ENCODE measurements at regions not wholly inside any gene's neighbourhood (a gene's known extent, or its start where the extent isn't known, plus 50 kb on each side); places are given as distances from the start of the nearest gene placed in this dataset.

DNA sequence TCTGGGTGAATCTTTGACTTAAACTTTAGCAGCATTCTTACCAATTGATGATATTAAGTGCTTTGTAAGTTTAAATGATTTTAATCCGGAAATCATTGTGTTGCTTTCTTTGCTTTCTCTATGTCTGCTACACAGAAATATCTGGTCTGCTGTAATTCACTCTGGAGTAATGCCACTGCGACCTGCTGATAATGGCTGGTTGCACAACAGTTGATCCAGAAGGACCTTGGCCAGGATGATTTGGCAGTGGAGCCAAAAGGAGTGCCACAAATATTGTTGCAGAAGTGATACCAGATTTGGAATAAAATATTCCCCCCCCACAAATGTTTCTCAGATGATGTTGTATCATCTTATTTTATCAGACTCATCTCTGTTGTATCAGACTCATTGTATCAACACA is 2063.9 kb downstream of the MRPL39 start:
- TF ChIP-seq, protein P1, sequence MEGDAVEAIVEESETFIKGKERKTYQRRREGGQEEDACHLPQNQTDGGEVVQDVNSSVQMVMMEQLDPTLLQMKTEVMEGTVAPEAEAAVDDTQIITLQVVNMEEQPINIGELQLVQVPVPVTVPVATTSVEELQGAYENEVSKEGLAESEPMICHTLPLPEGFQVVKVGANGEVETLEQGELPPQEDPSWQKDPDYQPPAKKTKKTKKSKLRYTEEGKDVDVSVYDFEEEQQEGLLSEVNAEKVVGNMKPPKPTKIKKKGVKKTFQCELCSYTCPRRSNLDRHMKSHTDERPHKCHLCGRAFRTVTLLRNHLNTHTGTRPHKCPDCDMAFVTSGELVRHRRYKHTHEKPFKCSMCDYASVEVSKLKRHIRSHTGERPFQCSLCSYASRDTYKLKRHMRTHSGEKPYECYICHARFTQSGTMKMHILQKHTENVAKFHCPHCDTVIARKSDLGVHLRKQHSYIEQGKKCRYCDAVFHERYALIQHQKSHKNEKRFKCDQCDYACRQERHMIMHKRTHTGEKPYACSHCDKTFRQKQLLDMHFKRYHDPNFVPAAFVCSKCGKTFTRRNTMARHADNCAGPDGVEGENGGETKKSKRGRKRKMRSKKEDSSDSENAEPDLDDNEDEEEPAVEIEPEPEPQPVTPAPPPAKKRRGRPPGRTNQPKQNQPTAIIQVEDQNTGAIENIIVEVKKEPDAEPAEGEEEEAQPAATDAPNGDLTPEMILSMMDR (IDR thresholded peaks at IDR 0.05): no peak
- TF ChIP-seq EP300 (IDR thresholded peaks at IDR 0.05): no peak
- TF ChIP-seq POLR2A (IDR thresholded peaks at IDR 0.05): no peak
